Dedifferentiated amniotic fluid mesenchymal stem cell (primary cell): ENCODE measurements at regions not wholly inside any gene's neighbourhood (a gene's known extent, or its start where the extent isn't known, plus 50 kb on each side); places are given as distances from the start of the nearest gene placed in this dataset.

Source experiments
- DNase-seq: peaks from one replicate; pipeline ENCODE4 v3.0.0-alpha.2; 2016; ENCODE audit errors: extremely low spot score

DNA sequence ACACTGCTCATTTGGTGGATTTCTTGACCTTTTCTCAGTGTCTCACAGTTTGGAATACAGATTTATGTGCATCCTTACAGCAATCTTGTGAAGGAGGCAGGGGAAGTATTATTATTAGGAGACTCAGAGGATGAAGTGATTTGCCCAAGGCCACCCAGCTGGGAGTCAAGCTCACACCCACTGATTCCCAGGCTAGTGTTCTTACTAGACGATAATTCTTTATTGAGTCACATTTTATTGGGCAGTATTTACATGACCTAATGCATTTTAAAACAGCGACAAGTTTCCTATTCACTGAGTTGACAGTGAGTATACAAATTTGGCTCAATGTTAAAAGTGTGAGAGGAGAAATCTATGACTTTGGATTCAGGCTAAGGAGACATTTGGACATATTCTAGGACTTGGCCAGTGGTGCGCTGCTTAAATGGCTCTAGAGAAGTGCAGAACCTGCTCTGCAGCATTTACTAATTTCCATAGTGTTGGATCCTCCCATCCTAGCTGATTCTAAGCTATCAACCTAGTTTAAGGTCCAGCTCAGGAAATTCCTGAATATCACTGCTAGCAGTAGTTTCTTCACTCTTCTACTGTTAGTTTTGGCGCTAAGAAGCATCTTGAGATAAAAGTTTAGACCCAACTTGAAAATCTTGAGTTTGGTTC is 199.3 kb downstream of the MTX2 start:
- DNase-seq, result no peak

GRCh38 chr2:176470713-176471112 is 201.5 kb downstream of the MTX2 start:
- DNase-seq, result no peak

- no peak for DNase-seq
These were observed 202.7 kb downstream of the MTX2 start for GRCh38 chr2:176471949-176472348.

GRCh38 chr2:176473177-176473576 is 203.9 kb downstream of the MTX2 start:
- no peak for DNase-seq

- DNase-seq, result no peak
These were observed 204.6 kb downstream of the MTX2 start for GRCh38 chr2:176473851-176474250.

- DNase-seq, result no peak
These were observed 208.1 kb downstream of the MTX2 start for GRCh38 chr2:176477336-176477735.

DNA sequence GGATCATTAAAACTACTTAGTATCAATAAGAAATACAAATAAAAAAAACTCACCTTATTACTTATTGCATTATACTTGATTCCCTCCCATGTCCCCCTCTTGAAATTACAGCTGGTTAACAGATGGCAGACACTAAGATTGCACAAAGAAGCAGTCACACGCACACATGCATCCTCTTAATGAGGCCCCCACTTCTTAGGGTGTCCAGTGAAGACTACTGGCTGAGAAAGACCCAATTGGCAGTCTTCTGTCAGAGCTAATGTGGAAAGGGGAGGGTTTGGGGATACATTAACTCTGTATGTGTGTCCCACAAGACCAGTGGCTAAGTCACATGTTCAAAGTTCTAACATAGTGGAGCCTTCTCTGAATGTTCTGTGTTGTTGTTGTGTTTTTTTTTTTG is 210.7 kb downstream of the MTX2 start:
- DNase-seq, result no peak

- no peak for DNase-seq
These were observed 212.9 kb downstream of the MTX2 start for GRCh38 chr2:176482107-176482506.

GRCh38 chr2:176483476-176483875 is 214.2 kb downstream of the MTX2 start:
- no peak for DNase-seq

- DNase-seq, result no peak
These were observed 214.8 kb downstream of the MTX2 start for GRCh38 chr2:176483901-176484568.

GRCh38 chr2:176484838-176485237 is 215.6 kb downstream of the MTX2 start:
- DNase-seq, result no peak

- no peak for DNase-seq
These were observed 219.2 kb downstream of the MTX2 start for GRCh38 chr2:176488431-176488830.

- DNase-seq, result no peak
These were observed 221.0 kb downstream of the MTX2 start for GRCh38 chr2:176490061-176490861.

DNA sequence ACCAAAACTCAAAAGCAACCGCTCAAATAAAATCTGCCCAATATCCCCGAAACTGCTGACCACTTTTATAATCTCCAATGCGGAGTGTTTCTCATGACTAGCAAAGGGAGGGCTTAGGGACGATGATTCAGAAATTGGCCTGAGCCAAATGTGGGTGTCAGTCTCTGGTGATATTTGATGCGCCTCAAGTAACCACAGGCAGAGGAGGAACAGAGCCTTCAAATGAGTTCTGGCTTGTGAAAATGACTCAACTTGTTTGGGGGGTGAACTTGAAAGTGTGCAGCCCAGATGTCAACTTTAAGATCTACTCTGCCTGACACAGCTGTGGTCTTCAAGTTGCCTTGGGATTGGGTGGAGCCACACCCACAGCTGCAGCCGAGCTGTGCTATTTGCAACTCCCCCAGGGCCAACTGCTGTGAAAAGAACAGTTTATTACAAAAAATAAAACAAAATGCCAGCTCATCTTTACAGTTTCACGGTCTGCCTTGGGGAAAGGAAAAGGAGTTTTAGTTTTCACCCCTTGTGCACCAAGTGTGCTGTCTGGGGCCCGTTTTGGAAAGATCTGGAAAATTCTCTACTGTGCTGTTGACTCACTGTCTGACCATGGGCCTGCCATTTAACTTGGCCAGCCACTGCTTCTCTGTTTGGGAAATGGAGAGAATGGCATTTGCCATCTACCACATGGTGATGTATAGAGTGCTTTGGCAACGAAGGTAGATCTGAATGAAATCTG is 222.1 kb downstream of the MTX2 start:
- DNase-seq, result peak; percentile 95

GRCh38 chr2:176492583-176492982 is 223.3 kb downstream of the MTX2 start:
- no peak for DNase-seq

DNA sequence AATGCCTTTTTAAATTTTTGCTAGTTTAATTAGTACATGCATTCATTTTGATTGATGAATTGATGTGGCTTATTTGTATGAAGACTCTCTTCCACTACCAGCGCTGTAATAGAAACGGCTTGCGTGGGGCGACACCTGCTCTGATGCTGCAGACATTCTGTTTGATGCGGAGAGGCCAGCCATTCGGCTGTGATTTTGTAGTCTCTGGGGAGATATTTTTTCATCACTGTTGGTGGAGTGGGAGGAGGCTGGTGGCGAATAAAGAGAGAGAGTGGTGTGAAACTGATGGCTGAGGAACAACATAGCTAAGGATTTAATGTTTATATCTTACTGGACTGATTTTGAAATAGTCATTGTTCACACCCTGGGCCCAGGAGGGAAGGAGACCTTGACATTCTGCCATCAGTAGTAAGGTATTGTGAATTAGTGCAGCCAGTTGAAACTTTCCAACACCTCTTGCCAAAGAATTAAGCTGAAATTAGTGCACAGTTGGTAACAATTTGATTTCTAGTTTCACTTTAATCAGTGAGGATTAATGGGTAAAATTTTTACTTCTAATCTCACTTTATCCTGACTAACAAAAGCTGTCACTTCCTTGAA is 224.1 kb downstream of the MTX2 start:
- no peak for DNase-seq

- DNase-seq, result no peak
These were observed 224.7 kb downstream of the MTX2 start for GRCh38 chr2:176493909-176494308.

- no peak for DNase-seq
These were observed 225.7 kb downstream of the MTX2 start for GRCh38 chr2:176494949-176495353.

GRCh38 chr2:176495826-176496225 is 226.6 kb downstream of the MTX2 start:
- no peak for DNase-seq

DNA sequence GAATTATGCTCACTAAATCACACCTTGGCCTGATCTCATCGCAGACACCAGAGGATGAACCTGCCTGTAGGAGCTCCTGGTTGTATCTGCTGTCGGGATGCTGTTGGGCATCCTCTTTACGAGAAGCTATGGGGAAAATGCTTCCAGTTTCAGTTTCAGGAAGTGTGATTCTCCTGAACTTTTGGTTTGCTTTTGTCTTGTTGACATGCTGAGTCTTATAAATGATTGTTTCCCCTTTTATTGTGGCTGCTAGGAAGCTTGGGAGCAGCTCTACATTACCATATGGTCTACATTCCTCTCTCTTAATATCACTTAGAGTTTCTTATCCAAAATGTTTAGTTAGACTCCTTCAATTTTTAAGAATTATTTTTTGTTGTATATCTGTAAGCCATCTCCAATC is 227.5 kb downstream of the MTX2 start:
- no peak for DNase-seq

DNA sequence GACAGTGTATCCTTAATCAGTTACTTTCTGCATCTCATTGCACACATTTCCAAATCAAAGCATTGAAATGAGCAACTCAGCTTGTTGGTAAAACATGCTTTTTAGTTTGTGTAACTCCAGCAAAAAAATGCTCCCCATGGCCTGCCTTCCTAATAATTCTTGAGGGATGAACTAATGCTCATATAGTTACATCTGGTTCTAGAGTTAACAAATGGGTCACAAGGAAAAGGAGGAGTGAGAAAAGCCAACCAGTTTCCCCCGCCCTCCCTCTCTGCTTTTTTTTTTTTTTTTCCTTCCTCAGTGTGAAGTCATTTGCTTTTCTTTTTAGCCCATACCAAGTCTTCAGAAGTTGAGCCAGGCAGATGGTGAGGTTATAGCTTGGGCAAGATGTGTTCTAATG is 231.7 kb downstream of the MTX2 start:
- DNase-seq, result no peak

DNA sequence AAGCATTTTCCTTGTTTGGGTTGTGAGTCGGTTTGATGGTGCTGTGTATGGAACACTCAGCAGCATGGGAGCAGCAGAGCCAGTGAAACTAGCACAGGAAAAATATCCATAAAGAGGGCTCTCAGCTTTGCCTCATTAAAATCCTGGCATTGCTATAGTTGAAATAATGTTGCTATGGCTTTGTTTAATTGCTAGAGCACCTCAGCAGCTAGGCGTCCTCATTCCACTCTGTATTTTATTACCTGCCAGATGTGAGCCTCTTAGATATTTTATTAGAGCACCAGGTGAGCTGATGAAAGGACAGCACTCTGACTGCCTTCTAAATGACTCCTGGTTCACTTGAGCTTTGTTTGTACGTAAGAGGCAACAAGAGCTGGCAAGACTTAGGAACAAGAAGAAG is 232.4 kb downstream of the MTX2 start:
- no peak for DNase-seq
